ENCODE measurements at regions not wholly inside any gene's neighbourhood (a gene's known extent, or its start where the extent isn't known, plus 50 kb on each side); places are given as distances from the start of the nearest gene placed in this dataset.
"Not testable (repeated sequence)": the region's sequence is repeated elsewhere in the genome, so short reads cannot be mapped to it uniquely, and the experiment has no call there.

GRCh38 chr15:22241451-22241850 lies 161.1 kb downstream of the OR4M2 start:
- ATAC-seq = no peak

GRCh38 chr15:22242311-22242710 lies 162.0 kb downstream of the OR4M2 start:
- not testable (repeated sequence) for ATAC-seq

GRCh38 chr15:22243440-22244130 lies 163.3 kb downstream of the OR4M2 start:
- no peak for ATAC-seq

- ATAC-seq = not testable (repeated sequence)
Observed at GRCh38 chr15:22249511-22249910, 169.2 kb downstream of the OR4M2 start.

- ATAC-seq = not testable (repeated sequence)
Observed at GRCh38 chr15:22250501-22251290, 170.4 kb downstream of the OR4M2 start.

- ATAC-seq = no peak
Observed at GRCh38 chr15:22251422-22251821, 171.1 kb downstream of the OR4M2 start.

GRCh38 chr15:22252047-22252446 lies 171.7 kb downstream of the OR4M2 start:
- ATAC-seq = not testable (repeated sequence)

GRCh38 chr15:22252521-22252920 lies 172.2 kb downstream of the OR4M2 start:
- not testable (repeated sequence) for ATAC-seq

- ATAC-seq = not testable (repeated sequence)
Observed at GRCh38 chr15:22253002-22253675, 172.8 kb downstream of the OR4M2 start.

GRCh38 chr15:22253676-22254408 lies 173.5 kb downstream of the OR4M2 start:
- ATAC-seq = no peak

- ATAC-seq = not testable (repeated sequence)
Observed at GRCh38 chr15:22254409-22255045, 174.2 kb downstream of the OR4M2 start.

GRCh38 chr15:22255606-22256005 lies 175.3 kb downstream of the OR4M2 start:
- ATAC-seq = not testable (repeated sequence)

GRCh38 chr15:22256389-22257046 lies 176.2 kb downstream of the OR4M2 start:
- not testable (repeated sequence) for ATAC-seq

GRCh38 chr15:22257047-22258008 lies 177.0 kb downstream of the OR4M2 start:
- no peak for ATAC-seq

GRCh38 chr15:22258009-22258397 lies 177.7 kb downstream of the OR4M2 start:
- no peak for ATAC-seq

- ATAC-seq = no peak
Observed at GRCh38 chr15:22258398-22259150, 178.2 kb downstream of the OR4M2 start.

GRCh38 chr15:22259151-22259750 lies 178.9 kb downstream of the OR4M2 start:
- ATAC-seq = not testable (repeated sequence)

GRCh38 chr15:22259881-22260421 lies 179.6 kb downstream of the OR4M2 start:
- ATAC-seq = no peak

GRCh38 chr15:22262613-22263020 lies 182.3 kb downstream of the OR4M2 start:
- ATAC-seq = peak; percentile 18

All from esophagus mucosa (tissue), 1 donor.